ENCODE measurements at regions not wholly inside any gene's neighbourhood (a gene's known extent, or its start where the extent isn't known, plus 50 kb on each side); places are given as distances from the start of the nearest gene placed in this dataset.

GRCh38 chr12:75890660-75891059 is 140.9 kb downstream of the PHLDA1 start:
- Histone ChIP-seq H3K4me3 (ENCODE audit: low read depth in 2 of 2, low read length in 1 of 2) (no peak overlapping the region), H3K4me2 (no peak overlapping the region), H3K9ac (no peak overlapping the region), H3F3A (replicated peaks; ENCODE audit: insufficient read depth) (no peaks in the 10 kb centered on the region), H3K4me1 (ENCODE audit: control insufficient read depth in 1 of 2, insufficient read depth in 2 of 2, low read depth in 1 of 2, low read length in 1 of 2) (no peaks in the 10 kb centered on the region), H3K27ac (ENCODE audit: low read depth in 2 of 2, low read length in 1 of 2) (no peak overlapping the region), H2AFZ (ENCODE audit: low read depth) (no peak overlapping the region), H3K9me2 (no peaks in the 10 kb centered on the region), H3K79me2 (ENCODE audit: insufficient read depth) (no peaks in the 10 kb centered on the region), H3K36me3 (replicated peaks in 1 of 2; ENCODE audit: control insufficient read depth in 1 of 2, insufficient read depth in 2 of 2, low read length in 1 of 2) (no peaks in the 10 kb centered on the region), H4K20me1 (ENCODE audit: insufficient read depth) (no peaks in the 10 kb centered on the region), H3K27me3 (ENCODE audit: insufficient read depth) (no peaks in the 10 kb centered on the region), H3K9me3 (no peaks in the 10 kb centered on the region)
- 87% methylated on average over 2 of the region's 2 CpGs for WGBS (ENCODE audit: low lambda C conversion rate)
- TF ChIP-seq SMC3 (IDR thresholded peaks at IDR 0.05; ENCODE audit: low read depth, low read length): no peak
- no peak for TF ChIP-seq FOSL2 (IDR thresholded peaks at IDR 0.05; ENCODE audit: borderline replicate concordance, low read depth)
- no peak for TF ChIP-seq EP300 (IDR thresholded peaks at IDR 0.05; ENCODE audit: borderline replicate concordance in 1 of 2, low read depth in 1 of 2, low read length in 1 of 2)
- no peak for TF ChIP-seq ZBTB33 (IDR thresholded peaks at IDR 0.05; ENCODE audit: borderline replicate concordance, low read depth)
- no peak for TF ChIP-seq EZH2phosphoT487 (IDR thresholded peaks at IDR 0.05; ENCODE audit: borderline replicate concordance, low read depth)
- TF ChIP-seq, protein P1, sequence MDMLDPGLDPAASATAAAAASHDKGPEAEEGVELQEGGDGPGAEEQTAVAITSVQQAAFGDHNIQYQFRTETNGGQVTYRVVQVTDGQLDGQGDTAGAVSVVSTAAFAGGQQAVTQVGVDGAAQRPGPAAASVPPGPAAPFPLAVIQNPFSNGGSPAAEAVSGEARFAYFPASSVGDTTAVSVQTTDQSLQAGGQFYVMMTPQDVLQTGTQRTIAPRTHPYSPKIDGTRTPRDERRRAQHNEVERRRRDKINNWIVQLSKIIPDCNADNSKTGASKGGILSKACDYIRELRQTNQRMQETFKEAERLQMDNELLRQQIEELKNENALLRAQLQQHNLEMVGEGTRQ (IDR thresholded peaks at IDR 0.05; ENCODE audit: borderline replicate concordance, low read depth, low read length): no peak
- no peak for DNase-seq
- ChIA-PET POLR2A (no interaction called here), CTCF (no interaction called here)

DNA sequence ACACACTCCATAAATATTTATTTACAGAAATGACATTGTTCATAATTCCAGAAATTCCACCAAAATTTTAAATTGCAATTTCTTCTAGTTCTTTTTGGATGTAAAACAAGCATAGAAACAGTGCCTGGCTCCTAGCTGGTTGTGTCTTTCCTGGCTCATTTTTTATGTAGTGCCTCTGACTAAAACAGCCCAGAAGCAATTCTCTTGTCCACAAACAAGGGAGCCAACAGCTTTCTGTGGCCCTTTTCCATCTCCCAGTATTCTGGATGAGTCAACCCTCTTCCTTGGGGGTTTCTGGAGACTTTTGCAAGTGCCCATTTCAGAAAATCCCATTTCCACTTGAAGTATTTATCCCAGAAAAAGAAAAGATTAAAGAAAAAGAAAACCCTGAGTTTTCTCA is 141.4 kb downstream of the PHLDA1 start:
- H3K4me3 ChIP-seq (ENCODE audit: low read depth in 2 of 2, low read length in 1 of 2): no peak overlapping the region
- H3K9ac ChIP-seq: no peak overlapping the region
- no peaks in the 10 kb centered on the region for H3K79me2 ChIP-seq (ENCODE audit: insufficient read depth)
- no peak overlapping the region for H3K4me2 ChIP-seq
- no peak overlapping the region for H2AFZ ChIP-seq (ENCODE audit: low read depth)
- H3K9me2 ChIP-seq: no peaks in the 10 kb centered on the region
- no peaks in the 10 kb centered on the region for H3F3A ChIP-seq (replicated peaks; ENCODE audit: insufficient read depth)
- POLR2A ChIA-PET: no interaction called here
- TF ChIP-seq, protein P2, sequence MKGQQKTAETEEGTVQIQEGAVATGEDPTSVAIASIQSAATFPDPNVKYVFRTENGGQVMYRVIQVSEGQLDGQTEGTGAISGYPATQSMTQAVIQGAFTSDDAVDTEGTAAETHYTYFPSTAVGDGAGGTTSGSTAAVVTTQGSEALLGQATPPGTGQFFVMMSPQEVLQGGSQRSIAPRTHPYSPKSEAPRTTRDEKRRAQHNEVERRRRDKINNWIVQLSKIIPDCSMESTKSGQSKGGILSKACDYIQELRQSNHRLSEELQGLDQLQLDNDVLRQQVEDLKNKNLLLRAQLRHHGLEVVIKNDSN (IDR thresholded peaks at IDR 0.05; ENCODE audit: borderline replicate concordance, low read depth): no peak
- no peak for TF ChIP-seq SMC3 (IDR thresholded peaks at IDR 0.05; ENCODE audit: low read depth, low read length)
- TF ChIP-seq, protein P3, sequence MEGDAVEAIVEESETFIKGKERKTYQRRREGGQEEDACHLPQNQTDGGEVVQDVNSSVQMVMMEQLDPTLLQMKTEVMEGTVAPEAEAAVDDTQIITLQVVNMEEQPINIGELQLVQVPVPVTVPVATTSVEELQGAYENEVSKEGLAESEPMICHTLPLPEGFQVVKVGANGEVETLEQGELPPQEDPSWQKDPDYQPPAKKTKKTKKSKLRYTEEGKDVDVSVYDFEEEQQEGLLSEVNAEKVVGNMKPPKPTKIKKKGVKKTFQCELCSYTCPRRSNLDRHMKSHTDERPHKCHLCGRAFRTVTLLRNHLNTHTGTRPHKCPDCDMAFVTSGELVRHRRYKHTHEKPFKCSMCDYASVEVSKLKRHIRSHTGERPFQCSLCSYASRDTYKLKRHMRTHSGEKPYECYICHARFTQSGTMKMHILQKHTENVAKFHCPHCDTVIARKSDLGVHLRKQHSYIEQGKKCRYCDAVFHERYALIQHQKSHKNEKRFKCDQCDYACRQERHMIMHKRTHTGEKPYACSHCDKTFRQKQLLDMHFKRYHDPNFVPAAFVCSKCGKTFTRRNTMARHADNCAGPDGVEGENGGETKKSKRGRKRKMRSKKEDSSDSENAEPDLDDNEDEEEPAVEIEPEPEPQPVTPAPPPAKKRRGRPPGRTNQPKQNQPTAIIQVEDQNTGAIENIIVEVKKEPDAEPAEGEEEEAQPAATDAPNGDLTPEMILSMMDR (IDR thresholded peaks at IDR 0.05): no peak
- TF ChIP-seq JUND (IDR thresholded peaks at IDR 0.05): no peak
- TF ChIP-seq MXI1 (IDR thresholded peaks at IDR 0.05; ENCODE audit: low read depth, low read length): no peak
- TF ChIP-seq CHD2 (IDR thresholded peaks at IDR 0.05; ENCODE audit: low read length, partially characterized antibody): no peak
- TF ChIP-seq GABPA (IDR thresholded peaks at IDR 0.05; ENCODE audit: low read depth): no peak
- TF ChIP-seq RAD21 (IDR thresholded peaks at IDR 0.05; ENCODE audit: low read length): no peak
- no peak for TF ChIP-seq MEF2A (IDR thresholded peaks at IDR 0.05; ENCODE audit: borderline replicate concordance, low read depth)
- H4K20me1 ChIP-seq (ENCODE audit: insufficient read depth): no peaks in the 10 kb centered on the region
- no peak for DNase-seq
- H3K9me3 ChIP-seq: no peaks in the 10 kb centered on the region
- no peaks in the 10 kb centered on the region for H3K36me3 ChIP-seq (replicated peaks in 1 of 2; ENCODE audit: control insufficient read depth in 1 of 2, insufficient read depth in 2 of 2, low read length in 1 of 2)
- H3K27ac ChIP-seq (ENCODE audit: low read depth in 2 of 2, low read length in 1 of 2): no peak overlapping the region
- H3K4me1 ChIP-seq (ENCODE audit: control insufficient read depth in 1 of 2, insufficient read depth in 2 of 2, low read depth in 1 of 2, low read length in 1 of 2): no peaks in the 10 kb centered on the region
- CTCF ChIA-PET: no interaction called here
- no peaks in the 10 kb centered on the region for H3K27me3 ChIP-seq (ENCODE audit: insufficient read depth)
